Osteoblast (primary cell): ENCODE measurements at regions not wholly inside any gene's neighbourhood (a gene's known extent, or its start where the extent isn't known, plus 50 kb on each side); places are given as distances from the start of the nearest gene placed in this dataset.

Source experiments
- DNase-seq: peaks from one replicate; pipeline ENCODE4 v3.0.0; 2011; ENCODE audit warnings: low spot score, mixed read lengths; ENCODE audit not compliant: insufficient read length; ENCODE audit errors: missing footprints
- H2AFZ ChIP-seq: 2 replicates; pipeline ENCODE4 v1.6.0; 2011; ENCODE audit warnings: mild to moderate bottlenecking, low read length
- H3K27ac ChIP-seq: 2 replicates; pipeline ENCODE4 v1.5.1; 2011; ENCODE audit warnings: mild to moderate bottlenecking, low read depth, low read length, moderate library complexity
- H3K27me3 ChIP-seq: 2 replicates; pipeline ENCODE4 v1.6.0; 2012; ENCODE audit warnings: mild to moderate bottlenecking, control low read depth, inconsistent platforms, low read length, moderate library complexity; ENCODE audit not compliant: insufficient read depth
- H3K36me3 ChIP-seq: 2 replicates; pipeline ENCODE4 v1.5.1; 2011; ENCODE audit warnings: mild to moderate bottlenecking, low read length, control low read depth, moderate library complexity; ENCODE audit not compliant: insufficient read depth
- H3K4me1 ChIP-seq: 2 replicates; pipeline ENCODE4 v1.5.1; 2011; ENCODE audit warnings: mild to moderate bottlenecking, low read length, control low read depth, moderate library complexity; ENCODE audit not compliant: insufficient read depth
- H3K4me2 ChIP-seq: 2 replicates; pipeline ENCODE4 v1.6.0; 2011; ENCODE audit warnings: mild to moderate bottlenecking, low read length; ENCODE audit not compliant: insufficient read depth
- H3K4me3 ChIP-seq: fragments of 200-600 bp; sonication (generic); 3 replicates; pipeline ENCODE4 v1.5.1; 2012; ENCODE audit warnings: mild to moderate bottlenecking, low read length, inconsistent platforms; ENCODE audit not compliant: insufficient read depth
- H3K79me2 ChIP-seq: 2 replicates; pipeline ENCODE4 v1.6.0; 2012; ENCODE audit warnings: mild to moderate bottlenecking, low read length, control low read depth, inconsistent platforms; ENCODE audit not compliant: insufficient read depth
- H3K9me3 ChIP-seq: 2 replicates; pipeline ENCODE4 v1.5.1; 2011; ENCODE audit warnings: low read depth, low read length, control low read depth
- H4K20me1 ChIP-seq: 2 replicates; pipeline ENCODE4 v1.6.0; 2012; ENCODE audit warnings: mild to moderate bottlenecking, low read length, control low read depth; ENCODE audit not compliant: insufficient read depth
- CTCF ChIP-seq: IDR thresholded peaks from 2 replicates; pipeline ENCODE4 v1.5.1; 2011; ENCODE audit warnings: mild to moderate bottlenecking, low read depth, low read length, moderate library complexity; ENCODE audit errors: extremely low read depth

DNA sequence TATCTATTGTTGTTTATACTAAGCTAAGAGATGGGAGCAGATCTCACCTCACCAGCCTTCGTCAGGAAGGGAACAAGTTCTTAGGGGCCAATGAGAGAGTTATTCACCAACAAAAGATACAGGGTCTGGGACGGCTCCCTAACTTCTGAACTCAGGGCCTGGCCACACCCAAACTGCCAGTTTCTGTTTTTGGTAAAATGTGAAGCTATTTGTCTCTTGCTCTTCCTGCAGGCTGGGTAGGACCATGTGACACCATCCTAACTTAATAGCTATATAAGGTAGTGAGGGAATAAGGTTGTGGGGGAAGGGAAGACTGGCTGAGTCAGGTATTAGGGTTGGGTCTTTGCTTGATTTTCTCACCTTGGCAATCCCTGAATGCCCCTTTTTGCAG, 480.5 kb downstream of the KDM4C start:
- no peak for DNase-seq
- Histone ChIP-seq H3K27me3 (peaks cover 10% of the 10 kb centered on the region), H3K27ac (no peak overlapping the region), H3K4me3 (no peak overlapping the region), H3K79me2 (no peaks in the 10 kb centered on the region), H3K4me1 (peaks cover 8% of the 10 kb centered on the region), H3K4me2 (no peak overlapping the region), H3K36me3 (no peaks in the 10 kb centered on the region), H2AFZ (no peak overlapping the region), H4K20me1 (no peaks in the 10 kb centered on the region), H3K9me3 (no peaks in the 10 kb centered on the region)
- no peak for TF ChIP-seq CTCF

- H3K4me2 ChIP-seq, result peak overlapping the region; percentile 15
- DNase-seq, result peak; percentile 55
These were observed 479.9 kb downstream of the KDM4C start for GRCh38 chr9:7237473-7238246.

GRCh38 chr9:7236186-7236585, 478.4 kb downstream of the KDM4C start:
- H3K27ac ChIP-seq, result no peak overlapping the region
- H3K4me1 ChIP-seq, result peaks cover 8% of the 10 kb centered on the region
- no peaks in the 10 kb centered on the region for H3K79me2 ChIP-seq
- H3K4me3 ChIP-seq, result no peak overlapping the region
- H4K20me1 ChIP-seq, result no peaks in the 10 kb centered on the region
- no peak overlapping the region for H3K4me2 ChIP-seq
- no peak for DNase-seq
- no peak for TF ChIP-seq CTCF
- H2AFZ ChIP-seq, result no peak overlapping the region
- H3K27me3 ChIP-seq, result peaks cover 10% of the 10 kb centered on the region
- H3K36me3 ChIP-seq, result no peaks in the 10 kb centered on the region
- H3K9me3 ChIP-seq, result no peaks in the 10 kb centered on the region

More at GRCh38 chr9:7237473-7238246, 479.9 kb downstream of the KDM4C start:
- Histone ChIP-seq H3K4me1 (peaks cover 8% of the 10 kb centered on the region), H3K4me3 (no peak overlapping the region), H3K79me2 (no peaks in the 10 kb centered on the region), H4K20me1 (no peaks in the 10 kb centered on the region), H3K36me3 (no peaks in the 10 kb centered on the region), H3K27ac (no peak overlapping the region), H3K27me3 (peaks cover 10% of the 10 kb centered on the region), H3K9me3 (no peaks in the 10 kb centered on the region), H2AFZ (no peak overlapping the region)
- no peak for TF ChIP-seq CTCF

DNA sequence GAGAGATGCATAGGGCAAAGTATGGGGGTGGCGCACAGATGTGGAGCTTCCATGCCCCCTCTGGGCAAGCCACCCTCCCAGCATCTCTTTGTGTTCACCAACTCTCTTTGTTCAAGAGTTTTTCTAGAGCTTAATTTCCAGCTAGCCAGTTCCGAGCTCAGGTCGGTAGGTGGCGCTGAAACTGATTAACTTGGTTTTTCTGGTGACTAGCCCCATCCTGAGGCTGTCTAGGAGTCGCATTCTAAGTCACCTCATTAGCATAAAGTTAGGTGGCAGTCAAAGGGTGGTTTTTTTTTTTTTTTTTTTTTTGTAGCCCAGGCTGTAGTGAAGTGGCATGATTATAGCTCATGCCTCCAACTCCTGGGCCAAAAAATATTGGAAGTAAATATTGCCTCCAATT, 476.4 kb downstream of the KDM4C start:
- H3K27me3 ChIP-seq, result peaks cover 13% of the 10 kb centered on the region
- H4K20me1 ChIP-seq, result no peaks in the 10 kb centered on the region
- H3K4me1 ChIP-seq, result peaks cover 8% of the 10 kb centered on the region
- no peak overlapping the region for H2AFZ ChIP-seq
- H3K4me3 ChIP-seq, result no peak overlapping the region
- no peak overlapping the region for H3K4me2 ChIP-seq
- no peaks in the 10 kb centered on the region for H3K36me3 ChIP-seq
- H3K9me3 ChIP-seq, result no peaks in the 10 kb centered on the region
- peak; percentile 66 for TF ChIP-seq CTCF
- H3K27ac ChIP-seq, result no peak overlapping the region
- no peak for DNase-seq
- no peaks in the 10 kb centered on the region for H3K79me2 ChIP-seq
